IMR-90 (cell line): ENCODE measurements at regions not wholly inside any gene's neighbourhood (a gene's known extent, or its start where the extent isn't known, plus 50 kb on each side); places are given as distances from the start of the nearest gene placed in this dataset.

Experiments
- ATAC-seq: fragments of 200-7000 bp; cut with Tn5 transposase; 2 replicates; pipeline ENCODE4 v1.9.1; 2020; ENCODE audit warnings: low read depth, mild to moderate bottlenecking, moderate library complexity
- BruUV-seq: library from RNA; stranded (reverse); fragments of 400-500 nt; replicated peaks from 2 replicates; lab custom pipeline; 2021; lab: Mats Ljungman, UMichigan
- CTCF ChIA-PET: fragments of 300-600 bp; formaldehyde crosslinking; extraction: SDS; loops from one replicate; lab custom pipeline; 2021; ENCODE audit warnings: antibody characterized with exemption; lab: Yijun Ruan, JAX
- POLR2A ChIA-PET: fragments of 300-600 bp; sonication (Branson Sonifier 250); formaldehyde crosslinking; loops from one replicate; lab custom pipeline; 2022; ENCODE audit warnings: antibody characterized with exemption; ENCODE audit not compliant: unreplicated experiment; lab: Charles Lee
- DNase-seq: peaks from one replicate; pipeline ENCODE4 v3.0.0; 2013
- H2AFZ ChIP-seq: replicated peaks from 2 replicates; pipeline ENCODE3; 2013; ENCODE audit warnings: low read length, mild to moderate bottlenecking; ENCODE audit not compliant: poor library complexity
- H2AK5ac ChIP-seq: 2 replicates; pipeline ENCODE4 v1.6.1; 2013; ENCODE audit warnings: low read depth, low read length, inconsistent platforms
- H2AK9ac ChIP-seq: replicated peaks from 2 replicates; pipeline ENCODE3; 2013; ENCODE audit warnings: mild to moderate bottlenecking, low read depth, low read length, moderate library complexity; ENCODE audit not compliant: poor library complexity
- H2BK120ac ChIP-seq: 2 replicates; pipeline ENCODE4 v1.6.1; 2013; ENCODE audit warnings: low read depth, low read length, inconsistent platforms
- H2BK15ac ChIP-seq: 3 replicates; pipeline ENCODE4 v1.6.1; 2013; ENCODE audit warnings: low read depth, low read length, inconsistent platforms
- H2BK20ac ChIP-seq: 2 replicates; pipeline ENCODE4 v1.6.1; 2013; ENCODE audit warnings: low read depth, mild to moderate bottlenecking, inconsistent platforms, low read length, moderate library complexity
- H2BK5ac ChIP-seq: 2 replicates; pipeline ENCODE4 v1.6.1; 2013; ENCODE audit warnings: mild to moderate bottlenecking, low read depth, low read length, inconsistent platforms; ENCODE audit not compliant: poor library complexity, severe bottlenecking
- H3K14ac ChIP-seq: replicated peaks from 2 replicates; pipeline ENCODE4 v1.6.1; 2013; ENCODE audit warnings: low read depth, low read length, inconsistent platforms
- H3K18ac ChIP-seq: 2 replicates; pipeline ENCODE4 v1.6.1; 2013; ENCODE audit warnings: low read depth, low read length, control low read depth
- H3K23ac ChIP-seq: 2 replicates; pipeline ENCODE4 v1.6.1; 2013; ENCODE audit warnings: low read depth, low read length, inconsistent platforms
- H3K27ac ChIP-seq: 2 replicates; pipeline ENCODE4 v1.5.1; 2013; ENCODE audit warnings: mild to moderate bottlenecking, control low read depth, low read length; ENCODE audit not compliant: insufficient read depth
- H3K27me3 ChIP-seq: 2 replicates; pipeline ENCODE4 v1.6.1; 2013; ENCODE audit warnings: low read length; ENCODE audit not compliant: control insufficient read depth, insufficient read depth
- H3K36me3 ChIP-seq: 2 replicates; pipeline ENCODE4 v1.6.1; 2013; ENCODE audit warnings: low read length, mixed read lengths; ENCODE audit not compliant: control insufficient read depth, insufficient read depth
- H3K4ac ChIP-seq: 2 replicates; pipeline ENCODE4 v1.6.1; 2013; ENCODE audit warnings: low read depth, low read length, inconsistent platforms
- H3K4me1 ChIP-seq: 2 replicates; pipeline ENCODE4 v1.6.1; 2013; ENCODE audit warnings: low read length, mixed read lengths; ENCODE audit not compliant: control insufficient read depth, insufficient read depth
- H3K4me2 ChIP-seq: 2 replicates; pipeline ENCODE4 v1.6.1; 2013; ENCODE audit warnings: low read depth, mild to moderate bottlenecking, control low read depth, low read length, moderate library complexity
- H3K4me3 ChIP-seq: 2 replicates; pipeline ENCODE4 v1.5.1; 2013; ENCODE audit warnings: low read depth, mild to moderate bottlenecking, control low read depth, low read length, moderate library complexity; ENCODE audit not compliant: insufficient read depth
- H3K56ac ChIP-seq: 2 replicates; pipeline ENCODE4 v1.6.1; 2013; ENCODE audit warnings: low read length, inconsistent platforms; ENCODE audit not compliant: insufficient read depth; ENCODE audit errors: extremely low read depth
- H3K79me1 ChIP-seq, 2 experiments: 2 replicates each; pipeline ENCODE4 v1.6.1; 2013; ENCODE audit warnings: low read length in 2 of 2, inconsistent platforms in 1 of 2, low read depth in 1 of 2
- H3K9ac ChIP-seq: 2 replicates; pipeline ENCODE4 v1.6.1; 2013; ENCODE audit warnings: low read depth, low read length, control low read depth
- H3K9me1 ChIP-seq: 2 replicates; pipeline ENCODE4 v1.6.1; 2013; ENCODE audit warnings: low read length, inconsistent platforms; ENCODE audit not compliant: insufficient read depth
- H3K9me3 ChIP-seq: 2 replicates; pipeline ENCODE4 v1.6.1; 2013; ENCODE audit warnings: low read length; ENCODE audit not compliant: control insufficient read depth, insufficient read depth
- H4K20me1 ChIP-seq: 2 replicates; pipeline ENCODE4 v1.6.1; 2013; ENCODE audit warnings: low read length, inconsistent platforms; ENCODE audit not compliant: insufficient read depth
- H4K5ac ChIP-seq: 2 replicates; pipeline ENCODE4 v1.6.1; 2013; ENCODE audit warnings: mild to moderate bottlenecking, low read depth, low read length, control low read depth
- H4K8ac ChIP-seq, 2 experiments: 2 replicates each; pipeline ENCODE4 v1.6.1; 2013; ENCODE audit warnings: low read depth in 2 of 2, low read length in 2 of 2, control low read depth in 1 of 2, inconsistent platforms in 1 of 2
- H4K91ac ChIP-seq: 2 replicates; pipeline ENCODE4 v1.6.1; 2013; ENCODE audit warnings: low read depth, low read length, inconsistent platforms; ENCODE audit not compliant: insufficient read depth
- BHLHE40 ChIP-seq: fragments of 150-350 bp; IDR thresholded peaks from 2 replicates; pipeline ENCODE4 v1.6.1; 2016; ENCODE audit warnings: mild to moderate bottlenecking, low read depth, low read length
- CEBPB ChIP-seq: IDR thresholded peaks from 2 replicates; pipeline ENCODE4 v1.6.1; 2012; ENCODE audit warnings: low read depth, low read length, improper control_type of control experiment
- CHD1 ChIP-seq: IDR thresholded peaks from 2 replicates; pipeline ENCODE4 v1.6.1; 2012; ENCODE audit warnings: low read depth, low read length, improper control_type of control experiment
- ELK1 ChIP-seq: fragments of 150-350 bp; IDR thresholded peaks from 2 replicates; pipeline ENCODE4 v1.6.1; 2016; ENCODE audit warnings: low read depth, mild to moderate bottlenecking, low read length, moderate library complexity, borderline replicate concordance
- FOS ChIP-seq: fragments of 150-350 bp; IDR thresholded peaks from 2 replicates; pipeline ENCODE4 v1.6.1; 2016; ENCODE audit warnings: low read depth, low read length
- MAFK ChIP-seq: IDR thresholded peaks from 2 replicates; pipeline ENCODE4 v1.6.1; 2012; ENCODE audit warnings: low read depth, low read length, improper control_type of control experiment
- MAZ ChIP-seq: IDR thresholded peaks from 2 replicates; pipeline ENCODE4 v1.6.1; 2012; ENCODE audit warnings: low read depth, mild to moderate bottlenecking, low read length, improper control_type of control experiment, moderate library complexity, borderline replicate concordance
- MXI1 ChIP-seq: IDR thresholded peaks from 2 replicates; pipeline ENCODE4 v1.6.1; 2012; ENCODE audit warnings: low read depth, mild to moderate bottlenecking, low read length, moderate library complexity, borderline replicate concordance
- NFE2L2 ChIP-seq: fragments of 150-350 bp; IDR thresholded peaks from 2 replicates; pipeline ENCODE4 v1.6.1; 2016; ENCODE audit warnings: low read depth, mild to moderate bottlenecking, low read length
- POLR2A ChIP-seq: IDR thresholded peaks from 2 replicates; pipeline ENCODE4 v1.6.1; 2012; ENCODE audit warnings: mild to moderate bottlenecking, low read depth, low read length
- RAD21 ChIP-seq: IDR thresholded peaks from 2 replicates; pipeline ENCODE4 v1.6.1; 2012; ENCODE audit warnings: low read length, improper control_type of control experiment
- RCOR1 ChIP-seq: IDR thresholded peaks from 2 replicates; pipeline ENCODE4 v1.6.1; 2012; ENCODE audit warnings: mild to moderate bottlenecking, low read length, improper control_type of control experiment; ENCODE audit not compliant: insufficient replicate concordance
- RFX5 ChIP-seq: IDR thresholded peaks from 2 replicates; pipeline ENCODE4 v1.8.0; 2012; ENCODE audit warnings: low read depth, mild to moderate bottlenecking, low read length, moderate library complexity
- SMC3 ChIP-seq: fragments of 150-350 bp; IDR thresholded peaks from 2 replicates; pipeline ENCODE4 v1.6.1; 2016; ENCODE audit warnings: low read depth, mild to moderate bottlenecking, antibody characterized with exemption, low read length, moderate library complexity
- USF2 ChIP-seq: fragments of 150-350 bp; IDR thresholded peaks from 2 replicates; pipeline ENCODE4 v1.6.1; 2017; ENCODE audit warnings: mild to moderate bottlenecking, antibody characterized with exemption, low read length, low read depth
- WGBS, 2 experiments: methylation state at CpG; one replicate each; pipeline versions ENCODE4 v1.1.5 to v1.1.7; 2013; ENCODE audit warnings: missing lambda C conversion rate in 2 of 2; ENCODE audit not compliant: insufficient read length in 1 of 2; ENCODE audit errors: extremely low coverage in 2 of 2; 5-methylcytosine and 5-hydroxymethylcytosine counted together
- dilution Hi-C: fragments of 300-500 bp; cut with HindIII; formaldehyde crosslinking; loops from one replicate; pipeline ENCODE4 v1.14.3; 2018; ENCODE audit warnings: low sequenced_read_pairs; ENCODE audit not compliant: unreplicated experiment
- in situ Hi-C: fragments of 300-500 bp; cut with MboI; formaldehyde crosslinking; loops from 3 replicates; pipeline ENCODE4 v1.14.3; 2019; ENCODE audit warnings: low sequenced_read_pairs, inconsistent platforms, mixed read lengths
- intact Hi-C: fragments of 100-400 bp; cut with micrococcal nuclease; formaldehyde crosslinking; loops from 2 replicates; pipeline ENCODE4 v1.10.0; 2022
- TF ChIP-seq, protein P1 (sequence below): conservative IDR thresholded peaks from 2 replicates; pipeline ENCODE4 v1.5.1; 2012; ENCODE audit warnings: mild to moderate bottlenecking, low read depth, low read length, improper control_type of control experiment

GRCh38 chr2:83464444-83464843, 994.6 kb downstream of the SUCLG1 start:
- in situ Hi-C loops = no loop called here
- Histone ChIP-seq H3K79me1 (no peaks in the 10 kb centered on the region), H3K56ac (no peak overlapping the region), H3K4me3 (no peak overlapping the region), H4K20me1 (no peaks in the 10 kb centered on the region), H3K18ac (no peak overlapping the region), H3K4me1 (no peaks in the 10 kb centered on the region), H2BK5ac (no peak overlapping the region), H3K14ac (no peak overlapping the region), H2AK5ac (no peak overlapping the region), H3K9me1 (no peaks in the 10 kb centered on the region), H3K27ac (no peak overlapping the region), H2BK120ac (no peak overlapping the region), H4K91ac (no peak overlapping the region), H3K27me3 (no peaks in the 10 kb centered on the region), H2BK15ac (no peak overlapping the region), H3K23ac (no peak overlapping the region), H4K5ac (no peak overlapping the region), H3K9me3 (no peaks in the 10 kb centered on the region), H2AFZ (no peak overlapping the region), H2AK9ac (no peak overlapping the region), H3K4ac (no peak overlapping the region), H3K36me3 (no peaks in the 10 kb centered on the region), H2BK20ac (no peak overlapping the region), H3K9ac (no peak overlapping the region), H3K4me2 (no peak overlapping the region), H4K8ac (no peak overlapping the region)
- no TSS peak for BruUV-seq
- no peak for DNase-seq
- ATAC-seq = no peak
- no CpG with 5 or more reads among the region's 1 CpG for WGBS, 2 experiments
- no peak for TF ChIP-seq FOS
- TF ChIP-seq NFE2L2 = no peak
- TF ChIP-seq BHLHE40 = no peak
- no peak for TF ChIP-seq CEBPB
- TF ChIP-seq MAZ = no peak
- no peak for TF ChIP-seq MXI1
- no peak for TF ChIP-seq MAFK
- no peak for TF ChIP-seq CHD1
- TF ChIP-seq POLR2A = no peak
- no peak for TF ChIP-seq ELK1
- TF ChIP-seq USF2 = no peak
- TF ChIP-seq RAD21 = no peak
- TF ChIP-seq, protein P1, sequence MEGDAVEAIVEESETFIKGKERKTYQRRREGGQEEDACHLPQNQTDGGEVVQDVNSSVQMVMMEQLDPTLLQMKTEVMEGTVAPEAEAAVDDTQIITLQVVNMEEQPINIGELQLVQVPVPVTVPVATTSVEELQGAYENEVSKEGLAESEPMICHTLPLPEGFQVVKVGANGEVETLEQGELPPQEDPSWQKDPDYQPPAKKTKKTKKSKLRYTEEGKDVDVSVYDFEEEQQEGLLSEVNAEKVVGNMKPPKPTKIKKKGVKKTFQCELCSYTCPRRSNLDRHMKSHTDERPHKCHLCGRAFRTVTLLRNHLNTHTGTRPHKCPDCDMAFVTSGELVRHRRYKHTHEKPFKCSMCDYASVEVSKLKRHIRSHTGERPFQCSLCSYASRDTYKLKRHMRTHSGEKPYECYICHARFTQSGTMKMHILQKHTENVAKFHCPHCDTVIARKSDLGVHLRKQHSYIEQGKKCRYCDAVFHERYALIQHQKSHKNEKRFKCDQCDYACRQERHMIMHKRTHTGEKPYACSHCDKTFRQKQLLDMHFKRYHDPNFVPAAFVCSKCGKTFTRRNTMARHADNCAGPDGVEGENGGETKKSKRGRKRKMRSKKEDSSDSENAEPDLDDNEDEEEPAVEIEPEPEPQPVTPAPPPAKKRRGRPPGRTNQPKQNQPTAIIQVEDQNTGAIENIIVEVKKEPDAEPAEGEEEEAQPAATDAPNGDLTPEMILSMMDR = no peak
- TF ChIP-seq RFX5 = no peak
- TF ChIP-seq RCOR1 = no peak
- TF ChIP-seq SMC3 = no peak
- intact Hi-C loops = no loop called here
- dilution Hi-C loops = no loop called here
- POLR2A ChIA-PET = no interaction called here
- CTCF ChIA-PET = no interaction called here
